ENCODE measurements at regions not wholly inside any gene's neighbourhood (a gene's known extent, or its start where the extent isn't known, plus 50 kb on each side); places are given as distances from the start of the nearest gene placed in this dataset.

GRCh38 chr5:20041326-20042274 lies 53.6 kb upstream of the CDH18 start:
- Mint-ChIP-seq H3K27ac (no peak overlapping the region), H3K9me3 (peaks cover 44% of the 10 kb centered on the region), H3K36me3 (ENCODE audit: low read depth) (no peaks in the 10 kb centered on the region), H3K27me3 (ENCODE audit: low read depth) (no peaks in the 10 kb centered on the region), H3K4me1 (ENCODE audit: low read depth) (no peaks in the 10 kb centered on the region), H3K4me3 (no peak overlapping the region)
- DNase-seq (ENCODE audit: low spot score) = no peak

- no peaks in the 10 kb centered on the region for H3K4me1 Mint-ChIP-seq (ENCODE audit: low read depth)
- no peak for DNase-seq (ENCODE audit: low spot score)
- H3K9me3 Mint-ChIP-seq = peaks cover 45% of the 10 kb centered on the region
- H3K27ac Mint-ChIP-seq = no peak overlapping the region
- H3K4me3 Mint-ChIP-seq = no peak overlapping the region
- H3K36me3 Mint-ChIP-seq (ENCODE audit: low read depth) = no peaks in the 10 kb centered on the region
- H3K27me3 Mint-ChIP-seq (ENCODE audit: low read depth) = no peaks in the 10 kb centered on the region
These were observed 52.9 kb upstream of the CDH18 start for GRCh38 chr5:20040901-20041300.

All from T-helper 2 cell treated with Interferon-gamma antibody and Interleukin-4, amounts not matched to agents 5 μg/mL and 100 μg/mL, for 36 hours (primary cell).